Heart left ventricle (tissue), 16 donors: ENCODE measurements at regions not wholly inside any gene's neighbourhood (a gene's known extent, or its start where the extent isn't known, plus 50 kb on each side); places are given as distances from the start of the nearest gene placed in this dataset.
A peak's percentile ranks its signal among the peaks of the same experiment; 100 is the strongest.

ENCODE experiments used
- ATAC-seq, 4 donors: fragments of 200-7000 bp; cut with Tn5 transposase; one replicate each; pipeline ENCODE4 v1.9.1; 2020 to 2022; ENCODE audit warnings: moderate library complexity in 4 of 4, mild to moderate bottlenecking in 3 of 4, moderate number of reproducible peaks in 1 of 4
- DNase-seq, 5 donors: peaks; one replicate each; pipeline ENCODE4 v3.0.0-alpha.2; 2020
- H3K27ac ChIP-seq, 12 donors: fragments of 200-600 bp; sonication (generic) in 4 of 12; one replicate each; pipeline versions ENCODE4 v1.5.0 to v1.8.0; 2016 to 2022; ENCODE audit warnings: mild to moderate bottlenecking in 2 of 12
- H3K27me3 ChIP-seq, 9 donors: fragments of 200-600 bp; sonication (generic) in 2 of 9; one replicate each; pipeline versions ENCODE4 v1.5.1 to v1.8.0; 2016 to 2022; ENCODE audit warnings: mild to moderate bottlenecking in 3 of 9
- H3K36me3 ChIP-seq, 9 donors: fragments of 200-600 bp; sonication (generic) in 2 of 9; one replicate each; pipeline versions ENCODE4 v1.5.0 to v1.8.0; 2018 to 2022; ENCODE audit warnings: mild to moderate bottlenecking in 2 of 9
- H3K4me1 ChIP-seq, 12 donors: fragments of 200-600 bp; sonication (generic) in 4 of 12; one replicate each; pipeline versions ENCODE4 v1.5.0 to v1.8.0; 2016 to 2022; ENCODE audit warnings: mild to moderate bottlenecking in 3 of 12
- H3K4me3 ChIP-seq, 12 donors: fragments of 200-600 bp; sonication (generic) in 4 of 12; one replicate each; pipeline versions ENCODE4 v1.5.0 to v1.8.0; 2017 to 2022; ENCODE audit warnings: mild to moderate bottlenecking in 9 of 12, moderate library complexity in 4 of 12
- H3K9me3 ChIP-seq, 12 donors: fragments of 200-600 bp; sonication (generic) in 4 of 12; one replicate each; pipeline versions ENCODE4 v1.5.0 to v1.8.0; 2016 to 2022; ENCODE audit warnings: mild to moderate bottlenecking in 1 of 12
- POLR2A ChIP-seq, 2 donors: fragments of 450-650 bp; IDR thresholded peaks; one replicate each; pipeline ENCODE4 v1.6.1; 2017; ENCODE audit warnings: antibody characterized with exemption in 2 of 2, mild to moderate bottlenecking in 2 of 2, moderate library complexity in 2 of 2
- WGBS, 4 donors: extraction: QIAGEN DNeasy Blood & Tissue Kit in 2 of 4; methylation state at CpG; one replicate each; pipeline versions ENCODE4 v1.1.5 to v1.1.7; 2013 to 2018; 5-methylcytosine and 5-hydroxymethylcytosine counted together
- intact Hi-C, 10 donors: fragments of 100-400 bp; cut with DNase I; formaldehyde crosslinking; loops; one replicate each; pipeline versions ENCODE4 v1.11.1 to v1.14.2; 2022
- TF ChIP-seq, protein P1 (sequence below), 12 donors: fragments of 200-600 bp; sonication (generic) in 4 of 12; IDR thresholded peaks; one replicate each; pipeline versions ENCODE4 v1.5.0 to v1.8.0; 2018 to 2022; ENCODE audit warnings: antibody characterized with exemption in 12 of 12, mild to moderate bottlenecking in 5 of 12
- donor health status: ischemic (EF 13 %, LVEDD 7.1; RV severe dilation, severe dysfunction).
- donor health status: healthy with polysubstance abuse.
- donor health status: DM: no; HTN: yes; CAD: no.
- donor health status: DM: no; HTN: no; CAD: no.
- donor health status: ischemic (EF 25% LVEDD 6.9; RV normal size, moderate dysfunction).
- donor health status: ischemic (EF 25% LVEDD 5.7; RV mildly dilated, moderate dysfunction).
- donor health status: healthy.
- donor health status: DM: yes; HTN: yes; CAD: no.
- donor health status: ischemic (EF 35%, LVEDD 5.7; RV mildly dilated, moderate dysfunction).
- donor health status: nonischemic (EF 11% LVEDD 7.7; RV severe dilation, severe dysfunction).
- donor health status: DM: yes; HTN: yes; CAD: no.
- donor health status: PGD.
- donor health status: ischemic (EF 29% LVEDD 5.4; RV normal size, mild dysfunction).
- donor health status: nonischemic (EF 23%, LVEDD 6.1; RV moderate dilation, normal function).

- H3K36me3 ChIP-seq, result no peaks in the 10 kb centered on the region
- no peaks in the 10 kb centered on the region for H3K27me3 ChIP-seq
- H3K27ac ChIP-seq, result no peak overlapping the region
- DNase-seq, result no peak
- no peak for ATAC-seq
- no peak overlapping the region for H3K4me3 ChIP-seq
- TF ChIP-seq, protein P1, sequence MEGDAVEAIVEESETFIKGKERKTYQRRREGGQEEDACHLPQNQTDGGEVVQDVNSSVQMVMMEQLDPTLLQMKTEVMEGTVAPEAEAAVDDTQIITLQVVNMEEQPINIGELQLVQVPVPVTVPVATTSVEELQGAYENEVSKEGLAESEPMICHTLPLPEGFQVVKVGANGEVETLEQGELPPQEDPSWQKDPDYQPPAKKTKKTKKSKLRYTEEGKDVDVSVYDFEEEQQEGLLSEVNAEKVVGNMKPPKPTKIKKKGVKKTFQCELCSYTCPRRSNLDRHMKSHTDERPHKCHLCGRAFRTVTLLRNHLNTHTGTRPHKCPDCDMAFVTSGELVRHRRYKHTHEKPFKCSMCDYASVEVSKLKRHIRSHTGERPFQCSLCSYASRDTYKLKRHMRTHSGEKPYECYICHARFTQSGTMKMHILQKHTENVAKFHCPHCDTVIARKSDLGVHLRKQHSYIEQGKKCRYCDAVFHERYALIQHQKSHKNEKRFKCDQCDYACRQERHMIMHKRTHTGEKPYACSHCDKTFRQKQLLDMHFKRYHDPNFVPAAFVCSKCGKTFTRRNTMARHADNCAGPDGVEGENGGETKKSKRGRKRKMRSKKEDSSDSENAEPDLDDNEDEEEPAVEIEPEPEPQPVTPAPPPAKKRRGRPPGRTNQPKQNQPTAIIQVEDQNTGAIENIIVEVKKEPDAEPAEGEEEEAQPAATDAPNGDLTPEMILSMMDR (IDR thresholded peaks at IDR 0.05), result no peak
- TF ChIP-seq POLR2A (IDR thresholded peaks at IDR 0.05), result no peak
- WGBS, 4 donors, result 87 to 90% (median 89%) methylated on average over 4 of the region's 4 CpGs
- intact Hi-C loops, result no loop called here
- peaks cover 0 to 16% (median 0%) of the 10 kb centered on the region in 12 donors for H3K4me1 ChIP-seq
- H3K9me3 ChIP-seq, result no peaks in the 10 kb centered on the region
Measured at GRCh38 chr15:94700211-94700610, 468.9 kb downstream of the MCTP2 start.

DNA sequence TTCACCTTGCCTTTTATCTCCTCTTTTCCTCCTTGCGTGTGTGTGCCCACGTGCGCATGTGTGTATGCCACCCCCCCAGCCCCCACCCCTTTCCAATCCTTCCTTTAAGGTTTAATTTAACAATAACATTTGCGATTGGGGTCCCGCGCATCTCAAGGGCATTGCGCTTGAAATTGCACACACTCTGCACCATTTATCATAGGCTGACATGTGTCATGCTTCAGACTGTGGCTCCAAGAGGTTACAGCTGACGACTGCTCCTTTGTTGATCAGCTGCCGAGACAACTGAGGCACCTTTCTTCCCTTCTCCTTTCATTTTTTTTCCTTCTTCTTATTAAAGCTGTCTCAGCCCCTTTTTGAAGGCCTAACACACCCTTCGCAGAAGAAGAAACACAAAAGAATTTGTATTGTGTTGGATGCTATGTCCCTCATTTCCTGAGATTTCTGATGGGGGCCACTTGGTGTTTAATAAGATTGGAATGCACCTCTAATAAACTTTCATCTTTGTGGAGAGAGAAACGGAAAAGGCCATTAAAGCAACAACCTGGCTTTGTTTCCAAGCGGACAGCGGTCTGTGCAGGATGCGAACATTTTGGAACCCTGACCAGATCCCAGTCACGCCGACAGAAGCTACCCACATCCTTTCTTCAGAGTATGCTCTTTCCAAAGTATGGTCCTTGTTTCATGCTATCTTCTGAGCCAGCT is 470.1 kb downstream of the MCTP2 start:
- TF ChIP-seq POLR2A (IDR thresholded peaks at IDR 0.05), result no peak
- TF ChIP-seq, protein P1 (IDR thresholded peaks at IDR 0.05), result no peak
- ATAC-seq (peak in 1 of 4 donors; percentile 14), DNase-seq (no peak)
- Histone ChIP-seq H3K27ac (no peak overlapping the region), H3K4me1 (peaks cover 0 to 11% (median 0%) of the 10 kb centered on the region in 12 donors), H3K9me3 (peaks cover 0 to 4% (median 0%) of the 10 kb centered on the region in 12 donors), H3K36me3 (no peaks in the 10 kb centered on the region), H3K4me3 (no peak overlapping the region), H3K27me3 (no peaks in the 10 kb centered on the region)
- intact Hi-C loops, result no loop called here
- 79 to 82% (median 80%) methylated on average over 16 of the region's 16 CpGs for WGBS, 4 donors

- intact Hi-C loops, result loop anchor here in 1 of 10 donors (2.0 kb wide), 1 partner anchor 141 kb away; no protein-coding TSS in a partner anchor
- Histone ChIP-seq H3K4me3 (no peak overlapping the region), H3K27me3 (no peaks in the 10 kb centered on the region), H3K27ac (no peak overlapping the region), H3K4me1 (peaks cover 0 to 3% (median 0%) of the 10 kb centered on the region in 12 donors), H3K9me3 (peaks cover 0 to 8% (median 0%) of the 10 kb centered on the region in 12 donors), H3K36me3 (no peaks in the 10 kb centered on the region)
- no peak for TF ChIP-seq POLR2A (IDR thresholded peaks at IDR 0.05)
- TF ChIP-seq, protein P1 (IDR thresholded peaks at IDR 0.05), result no peak
- no peak for ATAC-seq
- 61 to 63% (median 62%) methylated on average over 3 of the region's 3 CpGs for WGBS, 4 donors
- no peak for DNase-seq
Measured at GRCh38 chr15:94703596-94703995, 472.2 kb downstream of the MCTP2 start.

GRCh38 chr15:94704421-94704820 is 473.1 kb downstream of the MCTP2 start:
- Histone ChIP-seq H3K27ac (no peak overlapping the region), H3K9me3 (peaks cover 0 to 8% (median 0%) of the 10 kb centered on the region in 12 donors), H3K36me3 (no peaks in the 10 kb centered on the region), H3K4me3 (no peak overlapping the region), H3K4me1 (peaks cover 0 to 3% (median 0%) of the 10 kb centered on the region in 12 donors), H3K27me3 (no peaks in the 10 kb centered on the region)
- no peak for DNase-seq
- no peak for ATAC-seq
- intact Hi-C loops, result no loop called here
- TF ChIP-seq, protein P1 (IDR thresholded peaks at IDR 0.05), result no peak
- no peak for TF ChIP-seq POLR2A (IDR thresholded peaks at IDR 0.05)
